Suprapubic skin (tissue), 4 donors: ENCODE measurements at regions not wholly inside any gene's neighbourhood (a gene's known extent, or its start where the extent isn't known, plus 50 kb on each side); places are given as distances from the start of the nearest gene placed in this dataset.

ENCODE experiments used
- DNase-seq, 2 donors: peaks; one replicate each; pipeline ENCODE4 v3.0.0-alpha.2; 2019; ENCODE audit warnings: low spot score in 2 of 2
- H3K27ac ChIP-seq: fragments of 200-600 bp; sonication (generic); one replicate; pipeline ENCODE4 v1.5.1; 2019
- H3K27me3 ChIP-seq: fragments of 200-600 bp; sonication (generic); one replicate; pipeline ENCODE4 v1.5.1; 2019
- H3K36me3 ChIP-seq: fragments of 200-600 bp; sonication (generic); one replicate; pipeline ENCODE4 v1.5.1; 2019
- H3K4me1 ChIP-seq: fragments of 200-600 bp; sonication (generic); one replicate; pipeline ENCODE4 v1.5.1; 2019
- H3K4me3 ChIP-seq: fragments of 200-600 bp; sonication (generic); one replicate; pipeline ENCODE4 v1.5.1; 2019; ENCODE audit warnings: mild to moderate bottlenecking
- H3K9me3 ChIP-seq: fragments of 200-600 bp; sonication (generic); one replicate; pipeline ENCODE4 v1.5.1; 2019
- CTCF ChIP-seq, 2 donors: fragments of 200-600 bp in 1 of 2; fragments of 450-650 bp in 1 of 2; sonication (generic) in 1 of 2; IDR thresholded peaks; one replicate each; pipeline ENCODE4 v1.5.1; 2016 to 2019; ENCODE audit warnings: antibody characterized with exemption in 2 of 2, mild to moderate bottlenecking in 1 of 2, moderate library complexity in 1 of 2
- EP300 ChIP-seq: sonication (generic); formaldehyde crosslinking; IDR thresholded peaks from one replicate; pipeline ENCODE4 v1.6.1; 2017; ENCODE audit warnings: antibody characterized with exemption
- POLR2A ChIP-seq, 2 donors: fragments of 450-650 bp; IDR thresholded peaks; one replicate each; pipeline ENCODE4 v1.6.1; 2017; ENCODE audit warnings: antibody characterized with exemption in 2 of 2, mild to moderate bottlenecking in 2 of 2, moderate library complexity in 2 of 2
- POLR2AphosphoS5 ChIP-seq, 3 donors: sonication (generic); formaldehyde crosslinking; IDR thresholded peaks; one replicate each; pipeline ENCODE4 v1.6.1; 2017; ENCODE audit warnings: antibody characterized with exemption in 3 of 3
- WGBS: methylation state at CpG from one replicate; pipeline ENCODE4 v1.1.5; 2018; 5-methylcytosine and 5-hydroxymethylcytosine counted together

DNA sequence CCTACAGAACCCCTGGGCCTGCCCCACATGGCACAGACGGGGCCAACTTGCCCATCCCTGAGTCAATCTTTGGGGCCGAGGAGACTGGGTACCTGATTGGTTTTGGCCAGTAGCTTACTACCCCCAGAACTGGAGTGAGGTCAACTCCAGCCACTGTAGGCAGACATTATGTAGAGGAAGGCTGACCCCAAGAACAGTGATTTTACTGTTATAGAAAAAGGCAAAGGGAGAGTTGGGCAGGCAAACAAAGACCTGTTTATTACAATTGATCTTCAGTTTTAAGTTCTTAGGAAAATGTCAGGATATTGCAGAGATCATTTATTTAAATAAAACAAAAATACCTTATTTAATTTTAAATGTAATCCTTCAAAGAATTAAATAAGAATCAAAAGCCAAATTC, 653.8 kb downstream of the NPHP4 start:
- 67% methylated on average over 2 of the region's 2 CpGs for WGBS
- H3K27ac ChIP-seq, result no peak overlapping the region
- TF ChIP-seq EP300 (no peak), CTCF (IDR thresholded peaks at IDR 0.05) (no peak), POLR2AphosphoS5 (IDR thresholded peaks at IDR 0.05) (no peak), POLR2A (IDR thresholded peaks at IDR 0.05) (no peak)
- H3K4me1 ChIP-seq, result no peaks in the 10 kb centered on the region
- no peaks in the 10 kb centered on the region for H3K36me3 ChIP-seq
- H3K9me3 ChIP-seq, result no peaks in the 10 kb centered on the region
- peaks cover 8% of the 10 kb centered on the region for H3K27me3 ChIP-seq
- no peak overlapping the region for H3K4me3 ChIP-seq
- DNase-seq, result no peak

DNA sequence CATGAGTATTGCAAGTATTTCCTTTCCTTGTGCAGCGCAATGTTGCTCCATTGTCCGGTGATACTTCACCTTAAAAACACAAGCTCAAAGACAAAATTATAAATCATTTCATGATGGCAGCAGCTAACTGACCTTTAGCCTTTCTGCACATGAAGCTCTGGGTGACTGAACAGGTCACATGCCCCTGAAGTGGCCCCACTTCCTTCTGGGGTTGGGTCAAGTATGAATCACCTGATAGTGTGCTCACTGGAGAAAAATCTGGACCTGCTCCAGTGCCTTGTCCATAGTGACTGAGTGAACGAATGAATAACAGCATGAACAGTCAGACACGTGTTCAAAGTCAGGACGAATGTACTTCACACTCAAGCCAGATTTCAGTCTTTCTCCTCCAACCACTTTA, 658.9 kb downstream of the NPHP4 start:
- no peak overlapping the region for H3K4me3 ChIP-seq
- WGBS, result 61% methylated on average over 5 of the region's 5 CpGs
- H3K9me3 ChIP-seq, result no peaks in the 10 kb centered on the region
- H3K4me1 ChIP-seq, result no peaks in the 10 kb centered on the region
- no peak overlapping the region for H3K27ac ChIP-seq
- H3K27me3 ChIP-seq, result peaks cover 10% of the 10 kb centered on the region
- H3K36me3 ChIP-seq, result no peaks in the 10 kb centered on the region
- TF ChIP-seq CTCF (IDR thresholded peaks at IDR 0.05) (no peak), EP300 (no peak), POLR2A (IDR thresholded peaks at IDR 0.05) (no peak), POLR2AphosphoS5 (IDR thresholded peaks at IDR 0.05) (no peak)
- DNase-seq, result no peak

DNA sequence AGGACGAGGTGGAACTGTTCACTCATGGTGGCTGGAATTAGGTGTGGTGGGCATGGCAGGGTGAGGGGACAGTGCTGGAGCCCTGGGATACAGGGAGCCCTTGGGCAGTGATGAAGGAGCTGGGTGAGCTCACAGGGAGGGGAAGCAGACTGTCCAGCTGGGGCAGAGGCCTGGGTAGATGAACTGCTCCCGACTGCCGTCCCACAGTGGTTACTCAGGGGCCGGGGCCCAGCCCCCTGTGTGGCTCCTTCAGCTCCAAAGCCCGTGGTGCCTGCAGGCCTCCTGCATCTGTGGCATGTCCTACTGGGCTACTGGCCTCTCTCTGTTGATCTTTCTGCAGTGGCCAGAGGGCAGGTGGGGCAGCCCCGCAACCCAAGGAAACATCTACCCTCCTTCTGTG, 661.1 kb downstream of the NPHP4 start:
- H3K9me3 ChIP-seq, result no peaks in the 10 kb centered on the region
- no peak overlapping the region for H3K4me3 ChIP-seq
- H3K4me1 ChIP-seq, result no peaks in the 10 kb centered on the region
- peaks cover 10% of the 10 kb centered on the region for H3K27me3 ChIP-seq
- H3K27ac ChIP-seq, result no peak overlapping the region
- 96% methylated on average over 5 of the region's 6 CpGs for WGBS
- DNase-seq, result no peak
- H3K36me3 ChIP-seq, result no peaks in the 10 kb centered on the region
- TF ChIP-seq CTCF (IDR thresholded peaks at IDR 0.05) (no peak), EP300 (no peak), POLR2AphosphoS5 (IDR thresholded peaks at IDR 0.05) (no peak), POLR2A (IDR thresholded peaks at IDR 0.05) (no peak)

DNA sequence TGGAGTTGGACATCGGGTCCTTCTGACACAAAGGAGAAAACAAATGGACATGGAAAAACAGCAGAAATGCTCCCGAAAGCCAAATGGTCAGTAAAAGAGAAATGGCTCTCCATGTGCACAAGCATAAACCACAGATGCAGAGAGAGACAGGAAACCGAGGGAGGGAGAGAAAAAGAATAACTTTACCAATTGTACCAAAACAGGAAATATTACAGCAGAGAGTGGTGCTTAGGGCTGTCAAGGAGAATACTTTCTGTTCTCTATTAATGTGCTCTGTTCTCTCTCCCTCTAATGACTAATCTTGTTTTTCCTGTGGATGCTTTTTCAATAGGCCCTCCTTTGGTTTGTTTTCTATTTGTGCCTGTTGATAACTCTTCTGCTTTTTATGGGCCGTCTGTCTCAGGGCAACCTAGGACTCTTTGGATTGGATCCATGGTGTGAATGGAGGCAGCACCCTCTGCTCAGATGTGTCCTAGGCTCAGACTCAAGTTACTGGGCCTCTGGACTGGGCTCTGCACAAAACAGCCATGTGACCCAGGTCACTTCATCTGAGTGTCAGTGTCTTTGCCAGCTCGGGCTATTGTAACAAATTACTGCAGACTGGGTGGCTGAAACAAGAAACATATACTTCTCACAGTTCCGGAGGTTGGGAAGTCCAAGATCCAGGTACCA, 663.0 kb downstream of the NPHP4 start:
- Histone ChIP-seq H3K27ac (no peak overlapping the region), H3K36me3 (no peaks in the 10 kb centered on the region)
- WGBS, result 71% methylated on average over 6 of the region's 6 CpGs

GRCh38 chr1:5324883-5325282, 667.3 kb downstream of the NPHP4 start:
- no peak for DNase-seq
- TF ChIP-seq EP300, result no peak
- TF ChIP-seq POLR2A (IDR thresholded peaks at IDR 0.05), result no peak
- no peaks in the 10 kb centered on the region for H3K4me1 ChIP-seq
- no peaks in the 10 kb centered on the region for H3K27me3 ChIP-seq
- WGBS, result 53% methylated on average over 2 of the region's 2 CpGs
- H3K4me3 ChIP-seq, result no peak overlapping the region
- no peak overlapping the region for H3K27ac ChIP-seq
- no peaks in the 10 kb centered on the region for H3K9me3 ChIP-seq
- H3K36me3 ChIP-seq, result no peaks in the 10 kb centered on the region

More for the DNA sequence above, 663.0 kb downstream of the NPHP4 start:
- TF ChIP-seq POLR2A (IDR thresholded peaks at IDR 0.05) (no peak), POLR2AphosphoS5 (IDR thresholded peaks at IDR 0.05) (no peak), EP300 (no peak), CTCF (IDR thresholded peaks at IDR 0.05) (no peak)
- DNase-seq, result no peak
- no peaks in the 10 kb centered on the region for H3K4me1 ChIP-seq
- no peaks in the 10 kb centered on the region for H3K9me3 ChIP-seq
- no peak overlapping the region for H3K4me3 ChIP-seq
- peaks cover 10% of the 10 kb centered on the region for H3K27me3 ChIP-seq
